ENCODE measurements at regions not wholly inside any gene's neighbourhood (a gene's known extent, or its start where the extent isn't known, plus 50 kb on each side); places are given as distances from the start of the nearest gene placed in this dataset.

DNA sequence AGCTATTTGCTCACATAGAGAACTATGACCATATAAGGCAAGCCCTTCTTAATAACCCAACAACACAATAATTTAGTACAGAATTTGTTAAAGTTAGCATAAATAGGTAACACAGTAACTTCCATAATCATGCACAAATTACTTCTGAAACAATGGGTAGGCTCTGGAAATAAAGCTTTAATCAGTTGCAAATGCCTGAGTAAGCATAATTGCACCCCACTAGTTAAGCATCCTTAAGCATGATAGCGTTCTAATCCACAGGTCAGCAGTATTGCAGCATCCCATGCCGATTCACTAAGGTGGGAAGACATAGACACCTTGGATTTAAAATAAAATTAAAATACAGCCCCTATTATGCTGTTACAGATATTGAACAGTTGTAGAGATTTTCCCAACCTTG lies 161.7 kb downstream of the DHX15 start:
- intact Hi-C loops (cut with DNase I) = no loop called here
- H3K9ac ChIP-seq (ENCODE audit: low read depth in 2 of 2, low read length in 2 of 2) = no peak overlapping the region
- H3K27me3 ChIP-seq = no peaks in the 10 kb centered on the region
- TF ChIP-seq, protein P1, sequence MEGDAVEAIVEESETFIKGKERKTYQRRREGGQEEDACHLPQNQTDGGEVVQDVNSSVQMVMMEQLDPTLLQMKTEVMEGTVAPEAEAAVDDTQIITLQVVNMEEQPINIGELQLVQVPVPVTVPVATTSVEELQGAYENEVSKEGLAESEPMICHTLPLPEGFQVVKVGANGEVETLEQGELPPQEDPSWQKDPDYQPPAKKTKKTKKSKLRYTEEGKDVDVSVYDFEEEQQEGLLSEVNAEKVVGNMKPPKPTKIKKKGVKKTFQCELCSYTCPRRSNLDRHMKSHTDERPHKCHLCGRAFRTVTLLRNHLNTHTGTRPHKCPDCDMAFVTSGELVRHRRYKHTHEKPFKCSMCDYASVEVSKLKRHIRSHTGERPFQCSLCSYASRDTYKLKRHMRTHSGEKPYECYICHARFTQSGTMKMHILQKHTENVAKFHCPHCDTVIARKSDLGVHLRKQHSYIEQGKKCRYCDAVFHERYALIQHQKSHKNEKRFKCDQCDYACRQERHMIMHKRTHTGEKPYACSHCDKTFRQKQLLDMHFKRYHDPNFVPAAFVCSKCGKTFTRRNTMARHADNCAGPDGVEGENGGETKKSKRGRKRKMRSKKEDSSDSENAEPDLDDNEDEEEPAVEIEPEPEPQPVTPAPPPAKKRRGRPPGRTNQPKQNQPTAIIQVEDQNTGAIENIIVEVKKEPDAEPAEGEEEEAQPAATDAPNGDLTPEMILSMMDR (IDR thresholded peaks at IDR 0.05) = no peak
- H3K4me3 ChIP-seq = no peak overlapping the region
- no peak for DNase-seq
- no peaks in the 10 kb centered on the region for H3K9me3 ChIP-seq
- H3K27ac ChIP-seq = no peak overlapping the region
- no peaks in the 10 kb centered on the region for H3K36me3 ChIP-seq
- H3K4me1 ChIP-seq = no peaks in the 10 kb centered on the region

DNA sequence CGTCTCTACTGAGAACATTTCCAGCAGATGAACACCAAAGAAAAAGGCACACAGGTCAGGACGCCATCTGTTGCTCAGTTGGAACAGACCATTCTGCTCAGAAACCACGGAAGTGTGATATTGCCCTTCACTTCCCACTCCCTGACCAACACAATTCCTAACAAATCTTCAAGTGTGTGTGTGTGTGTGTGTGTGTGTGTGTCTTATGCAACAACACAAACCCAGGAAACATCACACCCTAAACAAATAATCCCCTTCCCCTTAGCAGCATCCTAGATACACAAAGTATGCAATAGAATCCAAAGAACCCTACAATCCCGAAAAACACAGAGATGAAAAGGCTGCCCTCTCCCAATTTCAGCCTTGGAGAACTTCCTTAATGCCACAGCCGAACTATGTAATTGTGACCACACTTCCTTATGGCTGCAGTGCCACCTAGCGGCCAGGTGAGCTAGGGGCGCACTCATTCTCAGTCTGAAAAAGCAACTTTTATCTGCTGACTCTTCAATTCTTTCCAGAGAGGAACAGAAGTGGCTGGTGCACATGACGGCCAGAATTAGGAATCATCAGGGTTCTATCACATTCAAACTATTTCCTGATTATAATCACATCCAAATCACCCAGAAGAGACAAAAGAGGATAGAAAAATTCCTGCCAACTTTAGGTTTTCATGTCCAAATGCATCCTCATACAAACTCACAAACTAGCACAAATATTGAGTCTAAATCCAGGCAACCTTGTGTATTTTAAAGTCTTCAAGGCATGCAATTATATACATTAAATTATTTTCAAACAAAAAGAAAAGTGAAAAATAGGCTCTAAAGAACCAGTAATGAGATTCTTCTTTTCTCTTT lies 164.9 kb downstream of the DHX15 start:
- Histone ChIP-seq H3K36me3 (no peaks in the 10 kb centered on the region), H3K27me3 (no peaks in the 10 kb centered on the region), H3K4me3 (no peak overlapping the region), H3K4me1 (no peaks in the 10 kb centered on the region), H3K27ac (no peak overlapping the region), H3K9me3 (no peaks in the 10 kb centered on the region), H3K9ac (ENCODE audit: low read depth in 2 of 2, low read length in 2 of 2) (no peak overlapping the region)
- intact Hi-C loops (cut with DNase I) = no loop called here
- TF ChIP-seq, protein P1 (IDR thresholded peaks at IDR 0.05) = peak; percentile 87
- DNase-seq = peak; percentile 76

DNA sequence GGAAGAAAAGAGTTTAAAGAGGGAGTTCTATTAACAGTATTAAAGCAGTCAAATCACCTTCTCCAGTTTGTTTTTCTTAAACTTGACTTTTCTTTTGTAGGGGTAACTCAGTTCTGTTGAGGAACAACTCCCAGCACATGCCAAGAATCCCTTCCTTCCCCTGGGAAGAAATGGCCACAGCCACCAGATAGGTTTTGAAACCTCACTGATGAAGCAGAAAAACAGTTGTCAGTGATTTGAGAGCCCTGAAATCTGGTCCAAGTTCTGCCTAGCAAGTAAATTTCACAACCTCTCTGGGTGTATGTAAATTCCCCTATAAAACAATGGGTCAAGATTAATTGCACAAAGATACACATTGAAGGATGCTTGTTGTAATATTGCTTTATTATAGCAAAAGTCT lies 167.1 kb downstream of the DHX15 start:
- H3K4me3 ChIP-seq = no peak overlapping the region
- no peak overlapping the region for H3K27ac ChIP-seq
- H3K9me3 ChIP-seq = no peaks in the 10 kb centered on the region
- no peak overlapping the region for H3K9ac ChIP-seq (ENCODE audit: low read depth in 2 of 2, low read length in 2 of 2)
- no peak for DNase-seq
- no peaks in the 10 kb centered on the region for H3K27me3 ChIP-seq
- no peaks in the 10 kb centered on the region for H3K36me3 ChIP-seq
- intact Hi-C loops (cut with DNase I) = no loop called here
- no peaks in the 10 kb centered on the region for H3K4me1 ChIP-seq
- TF ChIP-seq, protein P1 (IDR thresholded peaks at IDR 0.05) = no peak

DNA sequence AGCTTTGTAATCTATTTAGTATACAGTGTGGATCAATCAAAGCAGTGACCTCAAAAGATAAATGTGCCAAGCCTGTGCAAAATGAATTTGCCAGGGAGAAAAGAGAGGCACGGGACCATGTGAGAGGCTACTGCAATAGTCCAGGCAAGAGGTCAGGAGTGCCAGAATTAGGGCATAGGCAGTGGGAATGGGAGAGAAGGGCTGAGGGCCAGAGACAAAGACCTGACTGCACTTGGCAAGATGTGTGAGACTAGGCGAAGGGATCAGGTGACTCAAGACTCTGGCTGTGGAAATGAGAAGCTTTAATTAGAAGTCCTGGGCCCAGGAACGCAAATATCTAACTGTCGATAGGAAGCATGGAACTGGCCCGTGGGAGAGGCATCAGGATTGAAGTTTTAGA lies 168.1 kb downstream of the DHX15 start:
- TF ChIP-seq, protein P1 (IDR thresholded peaks at IDR 0.05) = no peak

DNA sequence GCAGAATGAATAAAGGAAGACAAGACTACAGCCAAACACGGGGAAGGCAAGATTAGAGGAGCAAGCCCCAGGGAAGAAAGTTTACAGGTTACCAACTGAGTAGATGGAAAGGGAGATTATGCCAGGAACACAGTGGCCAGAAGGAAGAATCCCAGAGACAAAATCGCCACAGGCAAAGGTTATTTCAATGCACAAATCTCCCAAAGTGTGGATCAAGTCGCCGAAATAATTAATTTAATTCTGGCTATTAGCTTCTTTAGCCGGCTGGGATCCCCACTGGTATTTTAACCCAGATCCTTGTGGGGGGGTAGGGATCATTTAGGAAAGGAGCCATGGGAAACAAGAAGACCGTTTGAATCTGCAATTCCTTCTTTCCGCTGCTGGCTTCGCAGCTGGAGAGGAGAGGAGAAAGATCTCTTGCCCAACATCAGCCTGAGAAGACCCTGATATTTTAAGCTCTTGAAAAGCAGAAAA lies 171.0 kb downstream of the DHX15 start:
- Histone ChIP-seq H3K27ac (no peak overlapping the region), H3K9me3 (no peaks in the 10 kb centered on the region), H3K27me3 (no peaks in the 10 kb centered on the region), H3K9ac (ENCODE audit: low read depth in 2 of 2, low read length in 2 of 2) (no peak overlapping the region), H3K4me3 (no peak overlapping the region), H3K4me1 (no peaks in the 10 kb centered on the region), H3K36me3 (no peaks in the 10 kb centered on the region)
- TF ChIP-seq, protein P1 (IDR thresholded peaks at IDR 0.05) = no peak
- no peak for DNase-seq
- intact Hi-C loops (cut with DNase I) = no loop called here

More for the DNA sequence above, 168.1 kb downstream of the DHX15 start:
- H3K4me3 ChIP-seq = no peak overlapping the region
- no peaks in the 10 kb centered on the region for H3K9me3 ChIP-seq
- no peaks in the 10 kb centered on the region for H3K27me3 ChIP-seq
- no peak for DNase-seq
- no peaks in the 10 kb centered on the region for H3K4me1 ChIP-seq
- H3K27ac ChIP-seq = no peak overlapping the region
- no peaks in the 10 kb centered on the region for H3K36me3 ChIP-seq
- no peak overlapping the region for H3K9ac ChIP-seq (ENCODE audit: low read depth in 2 of 2, low read length in 2 of 2)
- intact Hi-C loops (cut with DNase I) = no loop called here

All from colonic mucosa (tissue), 4 donors.